GM23248 (cell line): ENCODE measurements at regions not wholly inside any gene's neighbourhood (a gene's known extent, or its start where the extent isn't known, plus 50 kb on each side); places are given as distances from the start of the nearest gene placed in this dataset.
"Not testable (repeated sequence)": the region's sequence is repeated elsewhere in the genome, so short reads cannot be mapped to it uniquely, and the experiment has no call there.

Experiments
- DNase-seq: peaks from one replicate; pipeline ENCODE4 v3.0.0-alpha.2; 2015
- H2AFZ ChIP-seq: fragments of 200-600 bp; sonication (generic); 2 replicates; pipeline ENCODE4 v1.6.1; 2016; ENCODE audit warnings: antibody characterized with exemption
- H3F3A ChIP-seq: fragments of 200-600 bp; sonication (generic); 2 replicates; pipeline ENCODE4 v1.6.1; 2016; ENCODE audit warnings: mild to moderate bottlenecking, antibody characterized with exemption, mixed run types; ENCODE audit not compliant: insufficient read depth
- H3K27ac ChIP-seq: fragments of 200-600 bp; sonication (generic); 2 replicates; pipeline ENCODE4 v1.5.1; 2016; ENCODE audit warnings: mild to moderate bottlenecking
- H3K27me3 ChIP-seq: fragments of 200-600 bp; sonication (generic); replicated peaks from 2 replicates; pipeline ENCODE4 v1.6.1; 2016; ENCODE audit warnings: mild to moderate bottlenecking; ENCODE audit not compliant: insufficient read depth
- H3K36me3 ChIP-seq: fragments of 200-600 bp; sonication (generic); 2 replicates; pipeline ENCODE4 v1.6.1; 2016; ENCODE audit warnings: low read depth, mild to moderate bottlenecking
- H3K4me1 ChIP-seq: fragments of 200-600 bp; sonication (generic); 2 replicates; pipeline ENCODE4 v1.6.1; 2016; ENCODE audit warnings: mild to moderate bottlenecking; ENCODE audit not compliant: insufficient read depth
- H3K4me2 ChIP-seq: fragments of 200-600 bp; sonication (generic); one replicate; pipeline ENCODE4 v1.6.1; 2016; ENCODE audit warnings: mild to moderate bottlenecking; ENCODE audit not compliant: unreplicated experiment
- H3K4me3 ChIP-seq: fragments of 200-600 bp; sonication (generic); 2 replicates; pipeline ENCODE4 v1.5.1; 2016; ENCODE audit warnings: mild to moderate bottlenecking
- H3K79me2 ChIP-seq: fragments of 200-600 bp; sonication (generic); 2 replicates; pipeline ENCODE4 v1.6.1; 2016; ENCODE audit warnings: mild to moderate bottlenecking; ENCODE audit not compliant: insufficient read depth
- H3K9ac ChIP-seq: fragments of 200-600 bp; sonication (generic); 2 replicates; pipeline ENCODE4 v1.6.1; 2016; ENCODE audit warnings: mild to moderate bottlenecking
- H3K9me2 ChIP-seq: fragments of 200-600 bp; sonication (generic); 2 replicates; pipeline ENCODE4 v1.6.1; 2016; ENCODE audit warnings: mixed run types, mild to moderate bottlenecking, moderate library complexity; ENCODE audit not compliant: insufficient read depth
- H3K9me3 ChIP-seq: fragments of 200-600 bp; sonication (generic); one replicate; pipeline ENCODE4 v1.6.1; 2017; ENCODE audit warnings: low read depth
- H4K20me1 ChIP-seq: fragments of 200-600 bp; sonication (generic); 2 replicates; pipeline ENCODE4 v1.6.0; 2016; ENCODE audit not compliant: insufficient read depth
- EZH2 ChIP-seq: fragments of 200-600 bp; sonication (generic); IDR thresholded peaks from 2 replicates; pipeline ENCODE4 v1.6.1; 2018; ENCODE audit warnings: antibody characterized with exemption, mild to moderate bottlenecking; ENCODE audit not compliant: insufficient read depth, poor library complexity, severe bottlenecking
- EZH2phosphoT487 ChIP-seq: fragments of 200-600 bp; sonication (generic); IDR thresholded peaks from 2 replicates; pipeline ENCODE4 v1.6.1; 2018; ENCODE audit warnings: antibody characterized with exemption, moderate library complexity, mild to moderate bottlenecking, low read depth; ENCODE audit not compliant: insufficient read depth
- WGBS, 2 experiments: methylation state at CpG; one replicate each; pipeline ENCODE4 v1.1.6; 2015 to 2017; ENCODE audit warnings: low lambda C conversion rate in 2 of 2, low coverage in 1 of 2; ENCODE audit errors: missing lambda C conversion rate in 2 of 2; 5-methylcytosine and 5-hydroxymethylcytosine counted together
- in situ Hi-C: fragments of 300-500 bp; cut with MboI; formaldehyde crosslinking; loops from 2 replicates; pipeline ENCODE4 v1.15.0; 2020

- DNase-seq = peak; percentile 12
- TF ChIP-seq EZH2phosphoT487 (no peak), EZH2 (no peak)
- Histone ChIP-seq H3F3A (no peaks in the 10 kb centered on the region; the same call in 1 of the 2 replicates), H3K9me2 (no peaks in the 10 kb centered on the region), H2AFZ (no peak overlapping the region), H3K79me2 (no peaks in the 10 kb centered on the region), H3K9ac (no peak overlapping the region), H3K27me3 (no peaks in the 10 kb centered on the region), H3K36me3 (no peaks in the 10 kb centered on the region), H3K4me2 (no peak overlapping the region), H3K27ac (no peak overlapping the region), H3K9me3 (no peaks in the 10 kb centered on the region), H4K20me1 (no peaks in the 10 kb centered on the region), H3K4me3 (no peak overlapping the region), H3K4me1 (peaks cover 15% of the 10 kb centered on the region)
- in situ Hi-C loops = no loop called here
Observed at GRCh38 chr4:114136069-114136468, 156.6 kb upstream of the ARSJ start.

- no peak for DNase-seq
- 98 to 100% methylated on average over 2 of the region's 2 CpGs for WGBS, 2 experiments
- no peaks in the 10 kb centered on the region for H3K27me3 ChIP-seq
- TF ChIP-seq EZH2phosphoT487 = no peak
- TF ChIP-seq EZH2 = no peak
- peaks cover 15% of the 10 kb centered on the region for H3K4me1 ChIP-seq
- H3K4me3 ChIP-seq = no peak overlapping the region
- H4K20me1 ChIP-seq = no peaks in the 10 kb centered on the region
- H3K9me3 ChIP-seq = no peaks in the 10 kb centered on the region
- H3K4me2 ChIP-seq = no peak overlapping the region
- H3K79me2 ChIP-seq = no peaks in the 10 kb centered on the region
- no peaks in the 10 kb centered on the region for H3K9me2 ChIP-seq
- no peak overlapping the region for H3K9ac ChIP-seq
- no peak overlapping the region for H3K27ac ChIP-seq
- no peak overlapping the region for H2AFZ ChIP-seq
- no peaks in the 10 kb centered on the region for H3K36me3 ChIP-seq
- H3F3A ChIP-seq = no peaks in the 10 kb centered on the region; the same call in 1 of the 2 replicates
- in situ Hi-C loops = no loop called here
Observed at GRCh38 chr4:114137984-114138383, 158.5 kb upstream of the ARSJ start.

GRCh38 chr4:114146947-114147618, 167.6 kb upstream of the ARSJ start:
- WGBS, 2 experiments = 77% methylated on average over 10 of the region's 10 CpGs
- no peaks in the 10 kb centered on the region for H3K36me3 ChIP-seq
- no peak for DNase-seq

GRCh38 chr4:114147619-114148208, 168.3 kb upstream of the ARSJ start:
- H3K36me3 ChIP-seq, H3K4me1 ChIP-seq, H3K27ac ChIP-seq, H3K9ac ChIP-seq, DNase-seq, H3K4me2 ChIP-seq, H3F3A ChIP-seq, in situ Hi-C loops, H3K9me2 ChIP-seq, H3K79me2 ChIP-seq, H3K4me3 ChIP-seq, H3K9me3 ChIP-seq, H2AFZ ChIP-seq, H3K27me3 ChIP-seq, H4K20me1 ChIP-seq: not testable (repeated sequence)
- WGBS, 2 experiments = 68 to 75% methylated on average over 14 to 17 of the region's 17 CpGs

More at GRCh38 chr4:114146947-114147618, 167.6 kb upstream of the ARSJ start:
- Histone ChIP-seq H3K4me2 (no peak overlapping the region), H3F3A (no peaks in the 10 kb centered on the region), H3K4me1 (no peaks in the 10 kb centered on the region), H3K9me2 (no peaks in the 10 kb centered on the region), H3K9me3 (no peaks in the 10 kb centered on the region), H3K27me3 (no peaks in the 10 kb centered on the region), H3K4me3 (no peak overlapping the region), H2AFZ (no peak overlapping the region), H3K9ac (no peak overlapping the region), H3K27ac (no peak overlapping the region), H4K20me1 (no peaks in the 10 kb centered on the region), H3K79me2 (no peaks in the 10 kb centered on the region)
- in situ Hi-C loops = no loop called here
- no peak for TF ChIP-seq EZH2phosphoT487
- no peak for TF ChIP-seq EZH2

GRCh38 chr4:114148372-114149070, 169.1 kb upstream of the ARSJ start:
- 79 to 85% methylated on average over 21 to 23 of the region's 27 CpGs for WGBS, 2 experiments
- H3F3A ChIP-seq, H3K4me1 ChIP-seq, H3K27ac ChIP-seq, H4K20me1 ChIP-seq, H3K9me2 ChIP-seq, H3K79me2 ChIP-seq, H3K9me3 ChIP-seq, H3K4me3 ChIP-seq, H3K36me3 ChIP-seq, H3K9ac ChIP-seq, H3K27me3 ChIP-seq, DNase-seq, H2AFZ ChIP-seq, H3K4me2 ChIP-seq, in situ Hi-C loops: not testable (repeated sequence)
